AG10803 (cell line): ENCODE measurements at regions not wholly inside any gene's neighbourhood (a gene's known extent, or its start where the extent isn't known, plus 50 kb on each side); places are given as distances from the start of the nearest gene placed in this dataset.

ENCODE experiments used
- DNase-seq: peaks from one replicate; pipeline ENCODE4 v3.0.0; 2010; ENCODE audit warnings: low read depth
- H3K4me3 ChIP-seq: 2 replicates; pipeline ENCODE4 v1.5.1; 2011; ENCODE audit warnings: mild to moderate bottlenecking, low read length, control low read depth
- TF ChIP-seq, protein P1 (sequence below): conservative IDR thresholded peaks from 2 replicates; pipeline ENCODE4 v1.5.1; 2011; ENCODE audit warnings: mild to moderate bottlenecking, low read length, control low read depth, inconsistent platforms

GRCh38 chr17:70624211-70624610 lies 454.9 kb downstream of the KCNJ2 start:
- no peak overlapping the region for H3K4me3 ChIP-seq
- TF ChIP-seq, protein P1, sequence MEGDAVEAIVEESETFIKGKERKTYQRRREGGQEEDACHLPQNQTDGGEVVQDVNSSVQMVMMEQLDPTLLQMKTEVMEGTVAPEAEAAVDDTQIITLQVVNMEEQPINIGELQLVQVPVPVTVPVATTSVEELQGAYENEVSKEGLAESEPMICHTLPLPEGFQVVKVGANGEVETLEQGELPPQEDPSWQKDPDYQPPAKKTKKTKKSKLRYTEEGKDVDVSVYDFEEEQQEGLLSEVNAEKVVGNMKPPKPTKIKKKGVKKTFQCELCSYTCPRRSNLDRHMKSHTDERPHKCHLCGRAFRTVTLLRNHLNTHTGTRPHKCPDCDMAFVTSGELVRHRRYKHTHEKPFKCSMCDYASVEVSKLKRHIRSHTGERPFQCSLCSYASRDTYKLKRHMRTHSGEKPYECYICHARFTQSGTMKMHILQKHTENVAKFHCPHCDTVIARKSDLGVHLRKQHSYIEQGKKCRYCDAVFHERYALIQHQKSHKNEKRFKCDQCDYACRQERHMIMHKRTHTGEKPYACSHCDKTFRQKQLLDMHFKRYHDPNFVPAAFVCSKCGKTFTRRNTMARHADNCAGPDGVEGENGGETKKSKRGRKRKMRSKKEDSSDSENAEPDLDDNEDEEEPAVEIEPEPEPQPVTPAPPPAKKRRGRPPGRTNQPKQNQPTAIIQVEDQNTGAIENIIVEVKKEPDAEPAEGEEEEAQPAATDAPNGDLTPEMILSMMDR, result no peak
- DNase-seq, result no peak

GRCh38 chr17:70629902-70630301 lies 460.6 kb downstream of the KCNJ2 start:
- TF ChIP-seq, protein P1, result peak; percentile 35
- no peak overlapping the region for H3K4me3 ChIP-seq
- DNase-seq, result no peak

DNA sequence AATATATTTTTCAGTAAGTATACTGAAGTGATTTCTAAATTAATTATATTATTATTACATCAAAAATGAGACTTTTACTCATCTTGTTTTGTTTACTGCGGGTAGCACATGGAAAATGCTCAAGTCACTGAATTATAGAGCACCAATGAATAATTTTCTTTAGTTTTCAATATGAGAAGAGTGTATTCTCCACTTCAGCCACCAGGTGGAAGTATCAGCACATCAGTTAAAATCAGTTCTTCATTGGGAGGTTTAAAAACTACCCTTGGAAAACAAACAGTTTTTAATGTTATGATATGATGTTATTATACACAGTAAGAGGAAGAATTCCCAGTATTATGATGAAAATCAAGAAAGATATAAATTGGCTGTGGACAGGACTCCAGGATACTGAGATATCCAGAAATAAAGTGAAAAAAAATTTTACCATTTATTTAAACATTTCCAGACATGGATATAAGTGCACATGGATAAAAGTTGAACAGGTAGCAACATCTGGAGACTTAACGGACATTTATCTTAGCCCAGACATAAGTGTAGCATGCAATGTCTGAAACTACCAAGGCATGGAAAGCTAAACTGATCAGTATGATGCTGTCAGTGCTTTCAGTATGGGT lies 467.3 kb downstream of the KCNJ2 start:
- DNase-seq, result peak; percentile 42
- TF ChIP-seq, protein P1, result peak; percentile 83
- H3K4me3 ChIP-seq, result no peak overlapping the region

DNA sequence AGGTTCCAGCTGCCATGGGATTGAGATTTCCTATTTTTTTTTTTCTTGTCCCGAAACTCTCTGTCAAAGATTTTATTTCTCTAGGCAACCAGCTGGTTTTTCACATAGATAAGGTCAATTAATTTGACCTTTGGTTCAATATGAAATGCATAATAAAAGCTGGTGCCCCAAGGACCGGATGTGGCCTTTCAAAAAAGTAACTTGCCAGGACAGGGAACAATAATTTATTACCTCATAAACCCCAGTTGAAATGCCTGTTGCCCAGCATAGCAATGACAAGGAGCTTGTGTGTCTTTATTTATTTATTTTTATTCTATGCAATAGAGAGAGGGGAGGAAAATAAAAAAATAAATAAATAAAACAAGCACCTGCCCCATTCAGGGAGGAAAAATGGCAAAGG lies 472.7 kb downstream of the KCNJ2 start:
- no peak for DNase-seq
- TF ChIP-seq, protein P1, result no peak

GRCh38 chr17:70644096-70644495 lies 474.8 kb downstream of the KCNJ2 start:
- DNase-seq, result no peak
- H3K4me3 ChIP-seq, result no peak overlapping the region
- TF ChIP-seq, protein P1, result no peak

More for the DNA sequence above, 472.7 kb downstream of the KCNJ2 start:
- H3K4me3 ChIP-seq, result no peak overlapping the region

- DNase-seq, result no peak
- no peak overlapping the region for H3K4me3 ChIP-seq
- TF ChIP-seq, protein P1, result no peak
Measured at GRCh38 chr17:70646673-70647072, 477.3 kb downstream of the KCNJ2 start.

DNA sequence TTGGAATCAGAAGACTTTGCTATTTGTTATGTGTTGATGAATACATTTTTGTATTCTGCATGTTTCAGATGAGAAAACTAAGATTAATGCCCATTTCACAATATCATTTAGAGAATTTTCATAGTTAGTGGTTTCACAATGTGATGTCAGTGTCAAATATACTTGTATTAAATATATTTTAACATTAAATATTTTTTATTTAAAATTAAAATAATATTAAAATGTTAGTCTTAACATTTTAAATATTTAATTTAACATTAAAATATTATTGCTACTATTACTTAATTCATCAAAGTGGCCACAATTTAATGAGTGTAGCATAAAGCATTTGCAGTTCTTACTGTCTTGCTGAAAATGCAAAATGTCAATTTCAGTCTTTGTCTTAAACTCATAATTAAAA lies 478.8 kb downstream of the KCNJ2 start:
- TF ChIP-seq, protein P1, result no peak
- DNase-seq, result no peak
- H3K4me3 ChIP-seq, result no peak overlapping the region
